B cell (primary cell): ENCODE measurements at regions not wholly inside any gene's neighbourhood (a gene's known extent, or its start where the extent isn't known, plus 50 kb on each side); places are given as distances from the start of the nearest gene placed in this dataset.

ENCODE experiments used
- ATAC-seq: fragments of 200-7000 bp; cut with Tn5 transposase; one replicate; pipeline ENCODE4 v1.10.0; 2021; ENCODE audit warnings: low read depth, mild to moderate bottlenecking, moderate number of reproducible peaks, moderate library complexity
- CTCF ChIA-PET: fragments of 350-600 bp; sonication (Branson Sonifier 250); formaldehyde crosslinking; loops from one replicate; lab custom pipeline; 2021; ENCODE audit warnings: antibody characterized with exemption, inconsistent platforms; lab: Charles Lee
- POLR2A ChIA-PET: fragments of 350-600 bp; sonication (Branson Sonifier 250); formaldehyde crosslinking; loops from one replicate; lab custom pipeline; 2021; ENCODE audit warnings: antibody characterized with exemption; lab: Charles Lee
- DNase-seq: peaks from one replicate; pipeline ENCODE4 v3.0.0; 2013
- H2AFZ ChIP-seq: 2 replicates; pipeline ENCODE4 v1.6.1; 2012; ENCODE audit warnings: mild to moderate bottlenecking, low read depth, low read length; ENCODE audit not compliant: insufficient read depth, poor library complexity, severe bottlenecking
- H3K27ac ChIP-seq, 2 donors: 1 replicate in 1 of 2; 2 replicates in 1 of 2; pipeline ENCODE4 v1.5.1; 2012 to 2013; ENCODE audit warnings: low read length in 2 of 2, mild to moderate bottlenecking in 2 of 2, moderate library complexity in 1 of 2
- H3K27me3 ChIP-seq, 4 experiments: fragments of 200-600 bp in 1 of 4; sonication (generic) in 1 of 4; replicated peaks in 1 of 4; 1 replicate in 2 of 4; 2 replicates in 2 of 4; pipeline versions ENCODE4 v1.6.1 to v1.7.0; 2013 to 2016; ENCODE audit warnings: low read length in 3 of 4, mild to moderate bottlenecking in 2 of 4, mixed read lengths in 1 of 4, moderate library complexity in 1 of 4; ENCODE audit not compliant: insufficient read depth in 4 of 4, control insufficient read depth in 3 of 4; ENCODE audit errors: control extremely low read depth in 1 of 4
- H3K36me3 ChIP-seq, 2 experiments: replicated peaks in 1 of 2; 1 replicate in 1 of 2; 2 replicates in 1 of 2; pipeline versions ENCODE4 v1.6.1 to v1.7.1; 2013; ENCODE audit warnings: low read length in 1 of 2; ENCODE audit not compliant: insufficient read depth in 2 of 2, control insufficient read depth in 1 of 2; ENCODE audit errors: control extremely low read depth in 1 of 2, extremely low read depth in 1 of 2
- H3K4me1 ChIP-seq, 2 donors: fragments of 200-600 bp in 1 of 2; sonication (generic) in 1 of 2; 1 replicate in 1 of 2; 2 replicates in 1 of 2; pipeline versions ENCODE4 v1.5.1 to v1.6.1; 2013 to 2017; ENCODE audit warnings: low read length in 2 of 2; ENCODE audit not compliant: control insufficient read depth in 2 of 2, insufficient read depth in 2 of 2
- H3K4me2 ChIP-seq: replicated peaks from 2 replicates; pipeline ENCODE3; 2012; ENCODE audit warnings: mild to moderate bottlenecking, low read depth, low read length; ENCODE audit not compliant: poor library complexity, severe bottlenecking
- H3K4me3 ChIP-seq, 5 experiments: fragments of 200-600 bp in 1 of 5; sonication (generic) in 1 of 5; 1 replicate in 3 of 5; 2 replicates in 2 of 5; pipeline versions ENCODE4 v1.5.1 to v1.7.0; 2011 to 2016; ENCODE audit warnings: low read length in 4 of 5, mild to moderate bottlenecking in 4 of 5, low read depth in 2 of 5, control low read depth in 1 of 5, moderate library complexity in 1 of 5; ENCODE audit not compliant: insufficient read depth in 1 of 5; ENCODE audit errors: control extremely low read depth in 1 of 5, extremely low read depth in 1 of 5
- H3K79me2 ChIP-seq: fragments of 200-600 bp; sonication (generic); one replicate; pipeline ENCODE4 v1.6.0; 2016; ENCODE audit warnings: low read length; ENCODE audit not compliant: control insufficient read depth, insufficient read depth
- H3K9ac ChIP-seq: fragments of 200-600 bp; sonication (generic); 2 replicates; pipeline ENCODE4 v1.6.1; 2017; ENCODE audit warnings: mild to moderate bottlenecking, low read length, moderate library complexity
- H3K9me3 ChIP-seq, 3 donors: one replicate each; pipeline versions ENCODE4 v1.6.1 to v1.7.1; 2013; ENCODE audit warnings: low read length in 2 of 3; ENCODE audit not compliant: control insufficient read depth in 2 of 3, insufficient read depth in 1 of 3; ENCODE audit errors: control extremely low read depth in 1 of 3
- H4K20me1 ChIP-seq: 2 replicates; pipeline ENCODE4 v1.6.0; 2012; ENCODE audit warnings: mild to moderate bottlenecking, low read length; ENCODE audit not compliant: insufficient read depth, control insufficient read depth, poor library complexity, severe bottlenecking
- H3K27ac Mint-ChIP-seq: one replicate; pipeline ENCODE4 v1.8.0; 2021; ENCODE audit warnings: mixed read lengths
- H3K27me3 Mint-ChIP-seq: one replicate; pipeline ENCODE4 v1.8.0; 2021; ENCODE audit warnings: mixed read lengths
- H3K4me1 Mint-ChIP-seq: one replicate; pipeline ENCODE4 v1.8.0; 2021; ENCODE audit warnings: mixed read lengths
- H3K4me3 Mint-ChIP-seq: one replicate; pipeline ENCODE4 v1.8.0; 2021; ENCODE audit warnings: mixed read lengths
- H3K9me3 Mint-ChIP-seq: one replicate; pipeline ENCODE4 v1.8.0; 2022; ENCODE audit warnings: mixed read lengths; ENCODE audit not compliant: insufficient read depth
- CTCF ChIP-seq: fragments of 200-600 bp; IDR thresholded peaks from one replicate; pipeline ENCODE4 v1.8.0; 2022; ENCODE audit warnings: antibody characterized with exemption, mild to moderate bottlenecking
- EZH2 ChIP-seq: IDR thresholded peaks from 2 replicates; pipeline ENCODE4 v1.6.1; 2012; ENCODE audit warnings: borderline replicate concordance, low read depth, mild to moderate bottlenecking, moderate library complexity, low read length; ENCODE audit not compliant: insufficient read depth, poor library complexity, severe bottlenecking
- WGBS: methylation state at CpG from one replicate; pipeline ENCODE4 v1.1.5; 2013; ENCODE audit warnings: missing lambda C conversion rate; ENCODE audit not compliant: insufficient coverage; 5-methylcytosine and 5-hydroxymethylcytosine counted together
- intact Hi-C: fragments of 100-400 bp; cut with micrococcal nuclease; formaldehyde crosslinking; loops from one replicate; pipeline ENCODE4 v1.10.0; 2022

GRCh38 chr17:77844681-77845080, 113.8 kb upstream of the TNRC6C start:
- no peaks in the 10 kb centered on the region for H3K79me2 ChIP-seq
- DNase-seq (no peak), ATAC-seq (no peak)
- H3K4me1 ChIP-seq = peaks cover 44 to 56% of the 10 kb centered on the region in 2 donors
- H3K4me2 ChIP-seq = no peak overlapping the region
- no peak for TF ChIP-seq EZH2
- no peak for TF ChIP-seq CTCF
- peaks cover 0 to 55% (median 21%) of the 10 kb centered on the region in 4 experiments for H3K27me3 ChIP-seq
- no peak overlapping the region for H2AFZ ChIP-seq
- H3K9me3 Mint-ChIP-seq = no peaks in the 10 kb centered on the region
- H4K20me1 ChIP-seq = no peaks in the 10 kb centered on the region
- no peak overlapping the region for H3K27ac ChIP-seq
- H3K4me3 Mint-ChIP-seq = peak overlapping the region; percentile 15
- peaks cover 42% of the 10 kb centered on the region for H3K4me1 Mint-ChIP-seq
- POLR2A ChIA-PET = interaction anchor here (0.7 to 2.5 kb wide), 4 partner anchors 9 to 120 kb away, joined by 4 to 16 read pairs (median 6); partner anchors contain the start of gene TNRC6C
- H3K27ac Mint-ChIP-seq = no peak overlapping the region
- intact Hi-C loops = no loop called here
- 96% methylated on average over 11 of the region's 11 CpGs for WGBS
- peaks cover 0 to 16% (median 0%) of the 10 kb centered on the region in 3 donors for H3K9me3 ChIP-seq
- CTCF ChIA-PET = interaction anchor here (1.2 to 1.6 kb wide), 3 partner anchors 25 to 72 kb away, joined by 3 to 10 read pairs (median 3); no protein-coding TSS in a partner anchor
- H3K4me3 ChIP-seq = no peak overlapping the region
- no peaks in the 10 kb centered on the region for H3K36me3 ChIP-seq
- H3K27me3 Mint-ChIP-seq = peaks cover 32% of the 10 kb centered on the region
- no peak overlapping the region for H3K9ac ChIP-seq

- TF ChIP-seq CTCF (no peak), EZH2 (no peak)
- Mint-ChIP-seq H3K27ac (no peak overlapping the region), H3K27me3 (peaks cover 23% of the 10 kb centered on the region), H3K4me3 (no peak overlapping the region), H3K4me1 (peaks cover 42% of the 10 kb centered on the region), H3K9me3 (no peaks in the 10 kb centered on the region)
- DNase-seq = no peak
- peaks cover 44 to 56% of the 10 kb centered on the region in 2 donors for H3K4me1 ChIP-seq
- no peak overlapping the region for H3K27ac ChIP-seq
- no peak overlapping the region for H3K9ac ChIP-seq
- peaks cover 0 to 47% (median 17%) of the 10 kb centered on the region in 4 experiments for H3K27me3 ChIP-seq
- CTCF ChIA-PET = interaction anchor here (1.2 kb wide), 1 partner anchor 24 kb away, joined by 3 read pairs; no protein-coding TSS in a partner anchor
- intact Hi-C loops = no loop called here
- H3K4me2 ChIP-seq = peak overlapping the region; percentile 30
- WGBS = 38% methylated on average over 17 of the region's 19 CpGs
- H3K4me3 ChIP-seq = no peak overlapping the region
- POLR2A ChIA-PET = interaction anchor here (0.7 to 1.4 kb wide), 4 partner anchors 24 to 367 kb away, joined by 3 to 7 read pairs (median 4); no protein-coding TSS in a partner anchor
- no peak overlapping the region for H2AFZ ChIP-seq
- no peaks in the 10 kb centered on the region for H3K36me3 ChIP-seq
- H4K20me1 ChIP-seq = no peaks in the 10 kb centered on the region
- no peak for ATAC-seq
- peaks cover 0 to 16% (median 0%) of the 10 kb centered on the region in 3 donors for H3K9me3 ChIP-seq
- H3K79me2 ChIP-seq = no peaks in the 10 kb centered on the region
Measured at GRCh38 chr17:77845541-77846225, 112.8 kb upstream of the TNRC6C start.
